ENCODE measurements at regions not wholly inside any gene's neighbourhood (a gene's known extent, or its start where the extent isn't known, plus 50 kb on each side); places are given as distances from the start of the nearest gene placed in this dataset.

GRCh38 chr5:159752622-159753275, 163.5 kb upstream of the ADRA1B start:
- no peak for TF ChIP-seq EZH2 (IDR thresholded peaks at IDR 0.05; ENCODE audit: insufficient read depth, poor library complexity, severe bottlenecking)
- no peak for TF ChIP-seq EZH2phosphoT487 (IDR thresholded peaks at IDR 0.05; ENCODE audit: insufficient read depth, low read depth)

All from GM23248 (cell line).